ENCODE measurements at regions not wholly inside any gene's neighbourhood (a gene's known extent, or its start where the extent isn't known, plus 50 kb on each side); places are given as distances from the start of the nearest gene placed in this dataset.

GRCh38 chr6:169850154-169850553 is 98.7 kb downstream of the ERMARD start:
- TF ChIP-seq, protein P1, sequence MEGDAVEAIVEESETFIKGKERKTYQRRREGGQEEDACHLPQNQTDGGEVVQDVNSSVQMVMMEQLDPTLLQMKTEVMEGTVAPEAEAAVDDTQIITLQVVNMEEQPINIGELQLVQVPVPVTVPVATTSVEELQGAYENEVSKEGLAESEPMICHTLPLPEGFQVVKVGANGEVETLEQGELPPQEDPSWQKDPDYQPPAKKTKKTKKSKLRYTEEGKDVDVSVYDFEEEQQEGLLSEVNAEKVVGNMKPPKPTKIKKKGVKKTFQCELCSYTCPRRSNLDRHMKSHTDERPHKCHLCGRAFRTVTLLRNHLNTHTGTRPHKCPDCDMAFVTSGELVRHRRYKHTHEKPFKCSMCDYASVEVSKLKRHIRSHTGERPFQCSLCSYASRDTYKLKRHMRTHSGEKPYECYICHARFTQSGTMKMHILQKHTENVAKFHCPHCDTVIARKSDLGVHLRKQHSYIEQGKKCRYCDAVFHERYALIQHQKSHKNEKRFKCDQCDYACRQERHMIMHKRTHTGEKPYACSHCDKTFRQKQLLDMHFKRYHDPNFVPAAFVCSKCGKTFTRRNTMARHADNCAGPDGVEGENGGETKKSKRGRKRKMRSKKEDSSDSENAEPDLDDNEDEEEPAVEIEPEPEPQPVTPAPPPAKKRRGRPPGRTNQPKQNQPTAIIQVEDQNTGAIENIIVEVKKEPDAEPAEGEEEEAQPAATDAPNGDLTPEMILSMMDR (IDR thresholded peaks at IDR 0.05; ENCODE audit: low read depth, low read length, poor library complexity, severe bottlenecking), result no peak
- no peak for TF ChIP-seq EZH2phosphoT487 (IDR thresholded peaks at IDR 0.05; ENCODE audit: borderline replicate concordance, low read length)
